GM12873 (cell line): ENCODE measurements at regions not wholly inside any gene's neighbourhood (a gene's known extent, or its start where the extent isn't known, plus 50 kb on each side); places are given as distances from the start of the nearest gene placed in this dataset.

Source experiments
- CTCF ChIP-seq: IDR thresholded peaks from 2 replicates; pipeline ENCODE4 v1.5.1; 2012; ENCODE audit warnings: low read depth, mild to moderate bottlenecking, moderate library complexity, low read length, control low read depth; ENCODE audit not compliant: insufficient read depth; ENCODE audit errors: missing control alignments

- TF ChIP-seq CTCF: no peak
Observed at GRCh38 chr9:100761276-100761802, 183.5 kb downstream of the CAVIN4 start.

- no peak for TF ChIP-seq CTCF
Observed at GRCh38 chr9:100774326-100774725, 196.4 kb downstream of the CAVIN4 start.

- no peak for TF ChIP-seq CTCF
Observed at GRCh38 chr9:100774962-100775361, 197.1 kb downstream of the CAVIN4 start.

- no peak for TF ChIP-seq CTCF
Observed at GRCh38 chr9:100775912-100776311, 198.0 kb downstream of the CAVIN4 start.

- no peak for TF ChIP-seq CTCF
Observed at GRCh38 chr9:100784755-100785154, 206.9 kb downstream of the CAVIN4 start.

- TF ChIP-seq CTCF: no peak
Observed at GRCh38 chr9:100785946-100786345, 208.1 kb downstream of the CAVIN4 start.

- TF ChIP-seq CTCF: no peak
Observed at GRCh38 chr9:100794738-100795269, 216.9 kb downstream of the CAVIN4 start.

- TF ChIP-seq CTCF: no peak
Observed at GRCh38 chr9:100803956-100804355, 224.6 kb upstream of the PLPPR1 start.
